GM18508 (cell line): ENCODE measurements at regions not wholly inside any gene's neighbourhood (a gene's known extent, or its start where the extent isn't known, plus 50 kb on each side); places are given as distances from the start of the nearest gene placed in this dataset.
"Not testable (repeated sequence)": the region's sequence is repeated elsewhere in the genome, so short reads cannot be mapped to it uniquely, and the experiment has no call there.

Experiments
- ATAC-seq: cut with Tn5 transposase; IDR thresholded peaks from one replicate; pipeline ENCODE4 v1.9.1; 2021; ENCODE audit warnings: moderate number of reproducible peaks; ENCODE audit not compliant: insufficient read depth, unreplicated experiment

- no peak for ATAC-seq
Measured at GRCh38 chr22:25348391-25348790, 129.0 kb downstream of the CRYBB2 start.

- not testable (repeated sequence) for ATAC-seq
Measured at GRCh38 chr22:25348996-25349395, 129.6 kb downstream of the CRYBB2 start.

- ATAC-seq, result no peak
Measured at GRCh38 chr22:25350551-25350971, 131.1 kb downstream of the CRYBB2 start.

GRCh38 chr22:25351631-25352293, 132.3 kb downstream of the CRYBB2 start:
- no peak for ATAC-seq

GRCh38 chr22:25352294-25352680, 132.8 kb downstream of the CRYBB2 start:
- no peak for ATAC-seq

- no peak for ATAC-seq
Measured at GRCh38 chr22:25353516-25354445, 134.3 kb downstream of the CRYBB2 start.

GRCh38 chr22:25354456-25354855, 135.0 kb downstream of the CRYBB2 start:
- ATAC-seq, result no peak

- ATAC-seq, result no peak
Measured at GRCh38 chr22:25357132-25357455, 137.7 kb downstream of the CRYBB2 start.

GRCh38 chr22:25357606-25358420, 138.4 kb downstream of the CRYBB2 start:
- no peak for ATAC-seq

GRCh38 chr22:25358421-25359170, 139.2 kb downstream of the CRYBB2 start:
- no peak for ATAC-seq

- ATAC-seq, result no peak
Measured at GRCh38 chr22:25359601-25360261, 140.3 kb downstream of the CRYBB2 start.

GRCh38 chr22:25360411-25360810, 141.0 kb downstream of the CRYBB2 start:
- no peak for ATAC-seq

- ATAC-seq, result no peak
Measured at GRCh38 chr22:25360891-25361645, 141.6 kb downstream of the CRYBB2 start.

GRCh38 chr22:25361899-25362214, 142.4 kb downstream of the CRYBB2 start:
- no peak for ATAC-seq

- ATAC-seq, result no peak
Measured at GRCh38 chr22:25362215-25362882, 142.9 kb downstream of the CRYBB2 start.

- ATAC-seq, result no peak
Measured at GRCh38 chr22:25362883-25363240, 143.4 kb downstream of the CRYBB2 start.

GRCh38 chr22:25363474-25363873, 144.0 kb downstream of the CRYBB2 start:
- ATAC-seq, result no peak

GRCh38 chr22:25364281-25364680, 144.8 kb downstream of the CRYBB2 start:
- no peak for ATAC-seq
